GM12872 (cell line): ENCODE measurements at regions not wholly inside any gene's neighbourhood (a gene's known extent, or its start where the extent isn't known, plus 50 kb on each side); places are given as distances from the start of the nearest gene placed in this dataset.

Source experiments
- TF ChIP-seq, protein P1 (sequence below): IDR thresholded peaks from 3 replicates; pipeline ENCODE4 v1.5.1; 2011; ENCODE audit warnings: low read depth, mild to moderate bottlenecking, low read length, moderate library complexity; ENCODE audit not compliant: insufficient read depth

DNA sequence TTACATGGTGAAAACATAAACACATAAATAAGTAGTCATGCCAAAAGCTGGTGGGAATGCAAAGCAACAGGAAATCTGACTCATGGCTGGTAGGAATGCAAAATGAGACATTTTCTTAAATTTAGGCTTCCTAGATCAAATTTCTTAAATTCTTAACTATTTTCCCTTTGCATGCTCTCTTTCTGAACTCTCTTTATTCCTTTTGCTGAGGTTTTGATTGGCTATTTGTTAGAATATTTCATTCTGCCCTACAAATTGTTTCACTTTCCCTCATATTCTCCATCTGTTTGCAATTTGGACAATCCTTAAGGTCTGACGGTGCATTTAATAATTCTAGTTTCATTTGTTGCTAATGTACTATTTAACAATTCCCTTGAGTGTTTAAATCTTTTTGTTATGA lies 437.5 kb upstream of the RGS17 start:
- TF ChIP-seq, protein P1, sequence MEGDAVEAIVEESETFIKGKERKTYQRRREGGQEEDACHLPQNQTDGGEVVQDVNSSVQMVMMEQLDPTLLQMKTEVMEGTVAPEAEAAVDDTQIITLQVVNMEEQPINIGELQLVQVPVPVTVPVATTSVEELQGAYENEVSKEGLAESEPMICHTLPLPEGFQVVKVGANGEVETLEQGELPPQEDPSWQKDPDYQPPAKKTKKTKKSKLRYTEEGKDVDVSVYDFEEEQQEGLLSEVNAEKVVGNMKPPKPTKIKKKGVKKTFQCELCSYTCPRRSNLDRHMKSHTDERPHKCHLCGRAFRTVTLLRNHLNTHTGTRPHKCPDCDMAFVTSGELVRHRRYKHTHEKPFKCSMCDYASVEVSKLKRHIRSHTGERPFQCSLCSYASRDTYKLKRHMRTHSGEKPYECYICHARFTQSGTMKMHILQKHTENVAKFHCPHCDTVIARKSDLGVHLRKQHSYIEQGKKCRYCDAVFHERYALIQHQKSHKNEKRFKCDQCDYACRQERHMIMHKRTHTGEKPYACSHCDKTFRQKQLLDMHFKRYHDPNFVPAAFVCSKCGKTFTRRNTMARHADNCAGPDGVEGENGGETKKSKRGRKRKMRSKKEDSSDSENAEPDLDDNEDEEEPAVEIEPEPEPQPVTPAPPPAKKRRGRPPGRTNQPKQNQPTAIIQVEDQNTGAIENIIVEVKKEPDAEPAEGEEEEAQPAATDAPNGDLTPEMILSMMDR: no peak

DNA sequence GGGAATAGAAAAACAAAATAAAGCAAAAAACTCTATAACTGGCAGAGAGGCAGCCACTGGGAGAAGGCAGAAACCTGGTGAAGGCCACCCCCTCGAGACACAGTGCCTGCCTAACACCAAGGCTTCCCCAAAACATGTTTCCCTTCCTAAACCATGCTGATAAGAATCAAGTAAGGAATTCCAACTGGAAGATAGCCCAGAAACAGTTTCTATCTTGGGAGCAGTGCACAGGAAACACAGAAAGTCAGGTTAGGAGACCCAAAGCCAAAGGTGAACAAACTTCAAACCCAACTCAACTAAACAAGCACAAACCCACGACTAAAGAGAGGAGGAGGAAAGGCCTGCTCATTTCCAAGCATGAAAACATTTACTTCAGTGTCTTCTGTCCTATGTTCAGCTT lies 433.7 kb upstream of the RGS17 start:
- TF ChIP-seq, protein P1: no peak

DNA sequence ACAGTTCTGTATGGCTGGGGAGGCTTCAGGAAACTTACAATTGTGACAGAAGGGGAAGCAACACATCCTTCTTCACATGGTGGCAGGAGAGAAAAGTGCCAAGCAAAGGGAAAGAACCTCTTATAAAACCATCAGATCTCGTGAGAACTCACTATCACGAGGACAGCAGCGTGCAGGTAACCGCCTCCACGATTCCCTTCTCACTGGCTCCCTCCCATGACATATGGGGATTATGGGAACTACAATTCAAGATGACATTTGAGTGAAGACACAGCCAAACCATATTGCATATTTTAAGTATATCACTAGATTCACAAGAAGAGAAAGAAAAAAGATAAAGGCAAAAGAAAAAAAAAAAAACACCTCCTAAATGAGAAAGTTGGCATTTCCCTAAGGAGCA lies 431.9 kb upstream of the RGS17 start:
- TF ChIP-seq, protein P1: peak; percentile 15; the same call in 1 of the 3 replicates

DNA sequence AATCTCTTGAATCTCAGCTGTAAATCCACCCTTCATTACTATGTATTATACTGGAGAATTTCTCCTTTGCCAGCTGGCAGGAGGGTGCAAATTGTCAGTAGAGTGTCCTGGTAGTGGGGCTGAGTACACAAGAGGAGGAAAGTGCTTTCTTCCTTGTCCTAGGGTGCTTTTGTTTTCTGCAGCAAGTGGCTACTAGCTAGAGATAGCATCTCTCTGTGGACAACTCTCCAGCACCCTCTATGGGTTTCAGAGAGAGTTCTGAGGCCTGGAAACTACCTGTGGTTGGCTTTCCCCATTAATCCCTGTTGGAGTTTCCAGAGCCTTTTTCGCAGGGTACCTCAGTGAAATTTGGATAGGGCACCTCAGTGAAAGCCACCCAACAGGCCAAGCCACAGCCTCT lies 422.5 kb upstream of the RGS17 start:
- TF ChIP-seq, protein P1: peak; percentile 56; the same call in 2 of the 3 replicates

DNA sequence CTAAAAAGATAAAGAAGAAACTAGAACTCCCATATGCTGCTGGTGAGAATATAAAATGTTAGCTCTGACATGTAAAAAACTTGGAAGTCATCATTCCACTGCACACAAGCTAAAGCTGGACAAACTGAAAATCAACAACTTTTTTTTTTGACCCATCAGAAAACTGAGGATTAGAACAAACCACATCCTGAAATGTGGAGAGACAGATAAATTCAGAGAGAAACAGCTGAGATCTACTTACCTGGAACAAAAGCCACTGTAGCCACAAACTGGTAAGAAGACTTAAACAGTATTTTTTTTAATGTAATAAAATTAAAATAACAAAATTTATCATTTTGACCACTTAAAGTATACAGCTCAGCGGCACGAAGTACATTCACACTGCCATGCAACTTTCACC lies 408.5 kb upstream of the RGS17 start:
- TF ChIP-seq, protein P1: no peak

DNA sequence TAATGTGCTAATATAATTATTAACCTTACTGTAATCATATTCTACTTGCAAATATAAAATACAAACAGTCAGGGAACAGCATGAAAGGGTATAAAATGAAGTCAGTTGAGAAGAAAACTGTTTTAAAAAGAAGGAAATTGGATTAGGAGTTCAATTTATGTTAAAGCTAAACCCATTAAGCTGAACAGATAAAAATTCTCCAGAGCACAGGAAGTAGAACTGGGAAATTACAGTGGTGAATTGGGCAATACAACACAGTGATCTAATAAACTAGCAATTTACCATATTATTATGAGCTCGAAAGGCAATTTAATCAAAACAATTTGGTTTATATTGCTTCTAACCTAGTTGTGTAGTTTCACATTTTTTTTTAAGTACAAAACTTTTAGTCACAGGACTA lies 407.4 kb upstream of the RGS17 start:
- TF ChIP-seq, protein P1: no peak

DNA sequence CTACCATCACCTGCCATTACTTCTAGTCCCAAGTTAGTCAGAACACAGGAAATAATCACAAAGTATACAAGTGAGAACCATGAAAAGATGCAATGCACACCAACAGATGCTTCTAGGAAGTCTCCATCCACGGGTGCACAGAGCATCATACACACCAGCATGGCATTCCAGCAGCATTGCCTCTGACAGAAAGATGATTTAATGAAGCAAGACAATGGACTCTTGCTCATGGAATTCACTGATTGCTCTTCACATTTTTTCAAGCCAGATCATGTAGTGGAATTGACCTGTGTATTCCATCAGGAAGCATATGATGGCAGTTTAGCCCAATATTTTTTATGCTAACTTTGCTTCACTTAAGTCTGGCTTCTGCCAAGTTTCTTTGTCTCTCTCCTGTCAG lies 406.3 kb upstream of the RGS17 start:
- TF ChIP-seq, protein P1: no peak

DNA sequence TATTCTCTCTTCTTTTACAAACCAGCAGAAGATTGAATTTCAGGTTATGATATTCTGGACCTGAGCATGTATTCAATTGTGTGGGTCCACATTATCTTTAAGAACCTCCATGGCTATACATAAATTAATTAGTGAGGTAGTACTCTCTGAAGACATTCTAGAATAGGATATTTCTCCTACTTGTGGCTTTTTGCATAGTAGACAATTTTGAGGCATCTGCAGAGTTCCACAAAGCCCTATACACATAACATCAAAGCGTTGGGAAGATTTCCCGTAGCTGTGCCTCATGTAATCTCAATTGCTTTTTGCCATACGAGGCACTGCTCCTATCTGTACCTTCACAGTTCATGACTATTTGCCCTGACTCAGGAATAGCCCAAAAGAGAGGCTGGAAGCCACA lies 395.4 kb upstream of the RGS17 start:
- TF ChIP-seq, protein P1: no peak
